ENCODE measurements at regions not wholly inside any gene's neighbourhood (a gene's known extent, or its start where the extent isn't known, plus 50 kb on each side); places are given as distances from the start of the nearest gene placed in this dataset.

- TF ChIP-seq CTCF (IDR thresholded peaks at IDR 0.05) (no peak), POLR2AphosphoS5 (IDR thresholded peaks at IDR 0.05) (no peak)
Measured at GRCh38 chr13:86491121-86491520, 691.9 kb upstream of the SLITRK6 start.
